ENCODE measurements at regions not wholly inside any gene's neighbourhood (a gene's known extent, or its start where the extent isn't known, plus 50 kb on each side); places are given as distances from the start of the nearest gene placed in this dataset.

DNA sequence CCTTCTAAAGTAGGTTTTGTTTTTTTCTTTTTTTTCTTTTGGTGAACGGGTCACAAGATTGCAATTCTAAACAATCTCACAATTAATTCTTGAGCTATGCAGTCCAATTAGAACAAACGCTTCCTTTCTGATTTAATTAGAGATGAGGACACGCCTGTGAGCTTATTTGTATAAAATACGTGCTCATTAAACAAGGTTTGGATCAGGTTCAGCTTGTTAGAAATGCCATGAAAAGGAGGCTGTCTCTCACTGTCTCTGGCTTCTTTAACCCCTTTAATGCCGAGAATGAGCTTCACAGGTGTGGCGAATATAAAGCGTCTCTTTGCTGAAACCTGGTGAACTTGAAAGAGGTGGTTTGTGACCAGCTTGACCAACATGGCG is 191.8 kb downstream of the GAS1 start:
- Histone ChIP-seq H3K9ac (ENCODE audit: insufficient read depth in 1 of 2, low read depth in 2 of 2, low read length in 2 of 2) (no peak overlapping the region), H3K27me3 (ENCODE audit: control insufficient read depth in 2 of 2, insufficient read depth in 2 of 2, low read length in 2 of 2) (no peaks in the 10 kb centered on the region), H3K79me2 (ENCODE audit: control insufficient read depth, insufficient read depth, low read length) (no peaks in the 10 kb centered on the region), H4K20me1 (replicated peaks; ENCODE audit: control insufficient read depth, insufficient read depth, low read length) (no peaks in the 10 kb centered on the region), H3K36me3 (ENCODE audit: control insufficient read depth, insufficient read depth, low read length) (no peaks in the 10 kb centered on the region), H3K9me3 (replicated peaks; ENCODE audit: control insufficient read depth, insufficient read depth, low read depth, low read length) (no peaks in the 10 kb centered on the region), H3K4me3 (no peak overlapping the region), H3K4me2 (ENCODE audit: insufficient read depth, low read length) (no peak overlapping the region), H3K27ac (ENCODE audit: extremely low read depth, low read depth, low read length) (no peak overlapping the region), H2AFZ (ENCODE audit: low read depth, low read length) (no peak overlapping the region), H3K4me1 (replicated peaks in 1 of 2; ENCODE audit: control insufficient read depth in 2 of 2, insufficient read depth in 2 of 2, low read length in 2 of 2) (no peaks in the 10 kb centered on the region), H3K9me1 (ENCODE audit: control insufficient read depth, insufficient read depth, low read length) (no peaks in the 10 kb centered on the region)
- in situ Hi-C loops (cut with MboI), result no loop called here
- no peak for ATAC-seq
- CTCF ChIA-PET (ENCODE audit: low intra/inter-chr PET ratio), result no interaction called here
- FAIRE-seq, result no peak
- 0% methylated on average over 7 of the region's 8 CpGs for WGBS (ENCODE audit: insufficient coverage, low coverage, missing lambda C conversion rate)
- POLR2A ChIA-PET, result interaction anchor here (0.6 kb wide), 1 partner anchor 20 kb away, joined by 3 read pairs; no protein-coding TSS in a partner anchor
- BruUV-seq (replicated peaks), result no TSS peak
- intact Hi-C loops (cut with micrococcal nuclease), result no loop called here
- no peak for TF ChIP-seq SMARCE1 (IDR thresholded peaks at IDR 0.05)
- no peak for TF ChIP-seq HIVEP1 (CRISPR knock-in tag; IDR thresholded peaks at IDR 0.05)
- TF ChIP-seq, protein P1, sequence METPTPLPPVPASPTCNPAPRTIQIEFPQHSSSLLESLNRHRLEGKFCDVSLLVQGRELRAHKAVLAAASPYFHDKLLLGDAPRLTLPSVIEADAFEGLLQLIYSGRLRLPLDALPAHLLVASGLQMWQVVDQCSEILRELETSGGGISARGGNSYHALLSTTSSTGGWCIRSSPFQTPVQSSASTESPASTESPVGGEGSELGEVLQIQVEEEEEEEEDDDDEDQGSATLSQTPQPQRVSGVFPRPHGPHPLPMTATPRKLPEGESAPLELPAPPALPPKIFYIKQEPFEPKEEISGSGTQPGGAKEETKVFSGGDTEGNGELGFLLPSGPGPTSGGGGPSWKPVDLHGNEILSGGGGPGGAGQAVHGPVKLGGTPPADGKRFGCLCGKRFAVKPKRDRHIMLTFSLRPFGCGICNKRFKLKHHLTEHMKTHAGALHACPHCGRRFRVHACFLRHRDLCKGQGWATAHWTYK (CRISPR knock-in tag; IDR thresholded peaks at IDR 0.05), result no peak
- no peak for TF ChIP-seq ETV1 (tag; conservative IDR thresholded peaks at IDR 0.05; ENCODE audit: low read depth)
- TF ChIP-seq ZNF778 (CRISPR knock-in tag; IDR thresholded peaks at IDR 0.05), result no peak
- no peak for TF ChIP-seq NRF1 (conservative IDR thresholded peaks at IDR 0.05 in 1 of 2, IDR thresholded peaks at IDR 0.05 in 1 of 2)
- DNase-seq (ENCODE audit: extremely low read depth in 1 of 4, low spot score in 3 of 4), result no peak

All from K562 (cell line).